Peyer's patch (tissue), 4 donors: ENCODE measurements at regions not wholly inside any gene's neighbourhood (a gene's known extent, or its start where the extent isn't known, plus 50 kb on each side); places are given as distances from the start of the nearest gene placed in this dataset.

Experiments
- CTCF ChIP-seq, 6 experiments: fragments of 450-650 bp in 4 of 6; fragments of 200-600 bp in 2 of 6; sonication (generic) in 1 of 6; IDR thresholded peaks; one replicate each; pipeline ENCODE4 v1.5.1; 2017 to 2019; ENCODE audit warnings: antibody characterized with exemption in 6 of 6, mild to moderate bottlenecking in 3 of 6, moderate library complexity in 1 of 6
- POLR2A ChIP-seq, 2 donors: fragments of 450-650 bp; IDR thresholded peaks; one replicate each; pipeline ENCODE4 v1.5.1; 2017; ENCODE audit warnings: antibody characterized with exemption in 2 of 2, mild to moderate bottlenecking in 2 of 2, moderate library complexity in 2 of 2

DNA sequence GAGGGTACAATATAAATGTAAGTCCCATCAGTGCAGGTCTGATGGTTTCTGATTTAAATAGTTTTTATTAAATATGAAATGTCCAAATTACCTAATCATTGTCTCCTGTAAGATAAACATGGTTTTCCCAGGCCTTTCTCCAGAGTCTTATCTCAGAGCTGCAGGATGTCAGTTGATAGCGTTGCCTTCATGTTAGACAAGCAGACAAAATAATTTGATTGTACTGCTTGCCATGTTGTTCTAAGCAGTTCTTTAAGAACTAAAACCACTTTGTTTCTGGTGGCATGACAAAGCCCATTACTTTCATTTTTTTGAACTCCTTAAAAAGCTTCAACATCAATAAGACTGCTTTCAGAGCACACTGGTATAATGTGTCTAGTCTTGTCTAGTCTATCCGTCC is 1073.5 kb downstream of the MAT2B start:
- TF ChIP-seq POLR2A (IDR thresholded peaks at IDR 0.05) (no peak), CTCF (IDR thresholded peaks at IDR 0.05) (no peak)
